ENCODE measurements at regions not wholly inside any gene's neighbourhood (a gene's known extent, or its start where the extent isn't known, plus 50 kb on each side); places are given as distances from the start of the nearest gene placed in this dataset.

- TF ChIP-seq CTCF (optimal IDR thresholded peaks at IDR 0.05 in 1 of 3, IDR thresholded peaks at IDR 0.05 in 1 of 3, conservative IDR thresholded peaks at IDR 0.05 in 1 of 3; ENCODE audit: extremely low read depth in 1 of 3, insufficient read depth in 2 of 3, low read length in 3 of 3), result no peak
- no peak for TF ChIP-seq EZH2 (IDR thresholded peaks at IDR 0.05; ENCODE audit: low read length)
These were observed 90.1 kb downstream of the ERCC5 start for GRCh38 chr13:102935896-102936321.

Data from keratinocyte (primary cell).